GM10248 (cell line): ENCODE measurements at regions not wholly inside any gene's neighbourhood (a gene's known extent, or its start where the extent isn't known, plus 50 kb on each side); places are given as distances from the start of the nearest gene placed in this dataset.

Experiments used
- CTCF ChIA-PET: fragments of 300-600 bp; sonication (Branson Sonifier 250); formaldehyde crosslinking; extraction: SDS; loops from one replicate; lab custom pipeline; 2021; ENCODE audit warnings: antibody characterized with exemption; lab: Yijun Ruan, JAX
- POLR2A ChIA-PET: fragments of 350-650 bp; sonication (Branson Sonifier 250); formaldehyde crosslinking; extraction: SDS; loops from one replicate; lab custom pipeline; 2020; ENCODE audit warnings: antibody characterized with exemption; lab: Yijun Ruan, JAX
- DNase-seq: peaks from one replicate; pipeline ENCODE4 v3.0.0; 2012; ENCODE audit errors: extremely low spot score
- TF ChIP-seq, protein P1 (sequence below): IDR thresholded peaks from 2 replicates; pipeline ENCODE4 v1.5.1; 2012; ENCODE audit warnings: mild to moderate bottlenecking, low read depth; ENCODE audit errors: extremely low read depth, missing control alignments, control extremely low read depth

DNA sequence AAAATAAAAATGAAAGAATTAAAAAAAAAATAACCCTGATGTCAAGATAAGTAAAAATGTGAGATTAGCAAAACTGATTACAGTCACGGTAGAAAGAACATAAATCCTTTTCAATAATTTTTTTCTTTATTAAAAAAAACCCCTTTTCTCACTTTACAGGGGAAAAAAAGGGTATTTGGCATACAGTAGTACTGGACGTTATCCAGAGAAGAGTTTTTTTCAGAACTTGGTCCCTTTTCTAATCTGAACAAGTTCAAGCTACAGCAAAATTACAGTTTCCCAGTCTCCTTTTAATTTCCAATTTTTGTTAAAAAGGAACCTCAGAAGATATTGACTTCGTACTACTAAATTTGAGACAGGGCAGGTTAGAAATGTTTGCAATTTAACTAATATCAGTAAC lies 134.7 kb upstream of the DCN start:
- CTCF ChIA-PET, result interaction anchor here (2.7 kb wide), 1 partner anchor 9 kb away, joined by 13 read pairs; no protein-coding TSS in a partner anchor
- DNase-seq, result no peak
- TF ChIP-seq, protein P1, sequence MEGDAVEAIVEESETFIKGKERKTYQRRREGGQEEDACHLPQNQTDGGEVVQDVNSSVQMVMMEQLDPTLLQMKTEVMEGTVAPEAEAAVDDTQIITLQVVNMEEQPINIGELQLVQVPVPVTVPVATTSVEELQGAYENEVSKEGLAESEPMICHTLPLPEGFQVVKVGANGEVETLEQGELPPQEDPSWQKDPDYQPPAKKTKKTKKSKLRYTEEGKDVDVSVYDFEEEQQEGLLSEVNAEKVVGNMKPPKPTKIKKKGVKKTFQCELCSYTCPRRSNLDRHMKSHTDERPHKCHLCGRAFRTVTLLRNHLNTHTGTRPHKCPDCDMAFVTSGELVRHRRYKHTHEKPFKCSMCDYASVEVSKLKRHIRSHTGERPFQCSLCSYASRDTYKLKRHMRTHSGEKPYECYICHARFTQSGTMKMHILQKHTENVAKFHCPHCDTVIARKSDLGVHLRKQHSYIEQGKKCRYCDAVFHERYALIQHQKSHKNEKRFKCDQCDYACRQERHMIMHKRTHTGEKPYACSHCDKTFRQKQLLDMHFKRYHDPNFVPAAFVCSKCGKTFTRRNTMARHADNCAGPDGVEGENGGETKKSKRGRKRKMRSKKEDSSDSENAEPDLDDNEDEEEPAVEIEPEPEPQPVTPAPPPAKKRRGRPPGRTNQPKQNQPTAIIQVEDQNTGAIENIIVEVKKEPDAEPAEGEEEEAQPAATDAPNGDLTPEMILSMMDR, result no peak
- POLR2A ChIA-PET, result no interaction called here

DNA sequence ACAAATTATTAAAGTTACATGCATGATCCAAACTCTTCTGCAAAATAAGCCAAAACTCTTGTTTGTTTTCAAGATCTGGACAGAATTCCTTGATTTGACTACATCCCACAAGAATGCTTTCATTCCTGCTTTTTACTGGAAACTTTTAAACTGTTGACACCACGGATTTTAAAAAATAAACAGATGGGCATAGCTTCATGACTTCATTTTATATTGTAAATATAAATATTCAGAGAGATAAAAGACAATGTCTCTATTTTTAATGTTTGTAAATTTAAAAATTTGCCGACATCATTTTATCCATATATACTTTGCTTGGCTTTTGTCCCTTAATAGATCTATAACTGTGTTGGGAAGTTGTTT lies 134.3 kb upstream of the DCN start:
- no peak for DNase-seq
- TF ChIP-seq, protein P1, result no peak
- POLR2A ChIA-PET, result no interaction called here
- CTCF ChIA-PET, result interaction anchor here (2.7 kb wide), 1 partner anchor 9 kb away, joined by 13 read pairs; no protein-coding TSS in a partner anchor

DNA sequence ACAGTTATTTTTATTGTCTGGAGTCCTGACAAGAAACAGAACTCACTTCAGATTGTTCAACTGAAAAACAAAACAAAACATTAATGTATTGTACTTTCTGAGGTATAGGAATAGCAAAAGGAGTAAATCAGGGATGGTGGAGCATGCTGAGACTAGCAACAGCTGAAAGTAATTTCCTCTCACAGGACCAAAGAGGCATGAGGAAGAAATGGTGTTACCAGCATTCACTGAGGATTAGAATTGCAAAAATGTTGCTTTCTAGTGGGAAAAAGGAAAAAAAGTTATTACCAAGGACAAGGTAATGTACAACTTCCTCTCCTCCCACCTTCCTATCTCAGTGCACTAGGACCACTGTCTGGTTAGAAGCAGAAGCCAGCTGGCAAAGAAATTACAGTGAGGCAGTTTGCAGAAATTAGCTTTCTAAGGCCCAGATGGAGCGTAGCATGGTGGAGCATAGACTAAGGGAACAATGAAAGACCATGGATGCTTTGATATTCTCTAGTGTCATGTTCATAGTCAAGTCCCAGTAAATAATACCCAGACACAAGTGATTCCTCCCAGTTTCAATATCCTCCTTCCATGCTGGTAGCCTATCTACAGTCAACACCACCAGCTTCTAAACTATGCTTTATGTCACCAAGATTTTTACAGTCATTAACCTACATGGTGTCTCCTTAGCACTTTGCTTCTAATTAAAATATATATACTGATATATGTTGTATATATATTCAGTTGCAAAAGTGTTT lies 133.7 kb upstream of the DCN start:
- CTCF ChIA-PET, result interaction anchor here (2.7 kb wide), 1 partner anchor 10 kb away, joined by 13 read pairs; no protein-coding TSS in a partner anchor
- no peak for DNase-seq
- TF ChIP-seq, protein P1, result no peak
- POLR2A ChIA-PET, result no interaction called here

DNA sequence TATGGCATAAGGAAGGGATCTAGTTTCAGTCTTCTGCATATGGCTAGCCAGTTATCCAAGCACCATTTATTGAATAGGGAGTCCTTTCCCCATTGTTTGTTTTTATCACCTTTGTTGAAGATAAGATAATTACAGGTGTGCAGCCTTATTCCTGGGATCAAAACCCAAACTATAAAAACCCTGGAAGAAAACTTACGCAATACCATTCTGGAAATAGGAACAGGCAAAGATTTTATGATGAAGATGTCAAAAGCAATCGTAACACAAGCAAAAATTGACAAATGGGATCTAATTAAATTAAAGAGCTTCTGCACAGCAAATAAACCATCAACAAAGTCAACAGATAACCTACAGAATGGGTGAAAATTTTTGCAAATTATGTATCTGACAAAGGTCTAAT lies 128.5 kb upstream of the DCN start:
- POLR2A ChIA-PET, result no interaction called here
- DNase-seq, result no peak
- CTCF ChIA-PET, result interaction anchor here (1.5 kb wide), 1 partner anchor 15 kb away, joined by 4 read pairs; no protein-coding TSS in a partner anchor
- TF ChIP-seq, protein P1, result no peak

DNA sequence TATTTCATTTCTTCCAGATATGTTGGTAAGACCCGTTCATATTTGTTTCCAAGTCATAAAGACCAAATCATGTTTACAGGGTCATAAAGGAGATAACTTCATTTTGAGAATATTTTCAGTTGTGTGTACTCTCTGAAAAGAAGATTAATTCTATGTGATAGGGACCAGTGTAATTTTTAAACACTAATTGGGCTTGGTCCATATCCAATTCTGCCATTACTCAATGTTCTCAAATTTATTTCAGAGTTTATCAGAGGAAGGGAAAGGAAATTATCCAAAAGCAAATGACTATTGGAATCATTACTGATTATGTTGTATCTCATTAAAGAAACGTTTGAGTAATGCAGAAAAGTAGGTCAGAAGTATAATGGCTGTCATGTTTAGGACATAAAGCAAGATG lies 126.8 kb upstream of the DCN start:
- POLR2A ChIA-PET, result no interaction called here

DNA sequence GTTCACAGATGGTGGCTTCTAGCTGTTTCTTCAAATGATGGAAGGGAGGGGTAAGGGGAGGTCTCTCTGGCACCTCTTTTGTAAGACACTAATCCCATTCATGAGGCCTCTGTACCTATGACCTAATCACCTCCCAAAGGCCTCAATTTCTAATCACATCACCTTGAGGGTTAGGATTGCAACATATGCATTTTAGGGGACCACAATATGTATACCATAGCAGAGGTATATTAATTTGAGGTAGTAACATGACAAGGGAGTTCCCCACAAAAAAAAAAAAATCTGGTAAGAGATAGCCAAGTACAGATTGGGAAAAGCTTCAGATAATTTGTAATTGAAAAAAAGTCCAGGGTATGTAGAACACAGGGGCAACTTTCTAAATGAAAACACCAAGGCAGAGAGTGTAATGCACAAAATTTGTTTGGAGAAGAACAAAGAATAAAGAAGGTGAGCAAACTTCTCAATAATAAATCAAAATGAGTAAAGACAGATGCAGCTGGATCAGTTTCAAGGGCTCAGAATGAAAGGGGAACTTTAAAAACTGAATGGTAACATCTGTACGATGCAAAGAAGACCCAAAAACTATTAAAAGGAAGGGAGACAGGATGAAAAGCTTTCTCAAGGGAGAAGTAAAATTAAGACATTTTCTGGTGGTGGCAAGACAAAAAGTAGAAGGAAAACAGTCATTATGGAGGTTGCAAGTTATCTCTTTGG lies 125.5 kb upstream of the DCN start:
- DNase-seq, result no peak
- POLR2A ChIA-PET, result no interaction called here
- CTCF ChIA-PET, result no interaction called here
- TF ChIP-seq, protein P1, result no peak

More for the DNA sequence above, 126.8 kb upstream of the DCN start:
- DNase-seq, result no peak
- TF ChIP-seq, protein P1, result no peak
- CTCF ChIA-PET, result no interaction called here
